Endodermal cell (in vitro differentiated cells): ENCODE measurements at regions not wholly inside any gene's neighbourhood (a gene's known extent, or its start where the extent isn't known, plus 50 kb on each side); places are given as distances from the start of the nearest gene placed in this dataset.

Source experiments
- DNase-seq: peaks from one replicate; pipeline ENCODE4 v3.0.0-alpha.2; 2017
- H3K27ac ChIP-seq: 2 replicates; pipeline ENCODE4 v1.5.1; 2013; ENCODE audit warnings: mild to moderate bottlenecking, low read depth, low read length, moderate library complexity
- H3K27me3 ChIP-seq: 2 replicates; pipeline ENCODE4 v1.6.1; 2013; ENCODE audit warnings: mild to moderate bottlenecking, low read length, moderate library complexity; ENCODE audit not compliant: insufficient read depth, control insufficient read depth, poor library complexity, severe bottlenecking
- H3K36me3 ChIP-seq: 2 replicates; pipeline ENCODE4 v1.7.0; 2013; ENCODE audit warnings: mild to moderate bottlenecking, low read length, moderate library complexity; ENCODE audit not compliant: control insufficient read depth, insufficient read depth
- H3K4me1 ChIP-seq: one replicate; pipeline ENCODE4 v1.7.0; 2013; ENCODE audit warnings: low read length; ENCODE audit not compliant: control insufficient read depth, insufficient read depth
- H3K4me3 ChIP-seq: 2 replicates; pipeline ENCODE4 v1.5.1; 2013; ENCODE audit warnings: mild to moderate bottlenecking, low read length, moderate library complexity
- H3K9ac ChIP-seq: 2 replicates; pipeline ENCODE4 v1.6.1; 2013; ENCODE audit warnings: mild to moderate bottlenecking, low read length, moderate library complexity; ENCODE audit not compliant: poor library complexity, severe bottlenecking; ENCODE audit errors: extremely low read depth
- H3K9me3 ChIP-seq: 2 replicates; pipeline ENCODE4 v1.6.1; 2013; ENCODE audit warnings: mild to moderate bottlenecking, low read length, moderate library complexity; ENCODE audit not compliant: control insufficient read depth
- H3K27ac Mint-ChIP-seq: 2 replicates; pipeline ENCODE4 v1.8.0; 2020; ENCODE audit warnings: mixed read lengths
- H3K27me3 Mint-ChIP-seq: 2 replicates; pipeline ENCODE4 v1.8.0; 2021; ENCODE audit warnings: mild to moderate bottlenecking, mixed read lengths; ENCODE audit not compliant: insufficient read depth
- H3K36me3 Mint-ChIP-seq: 2 replicates; pipeline ENCODE4 v1.8.0; 2020; ENCODE audit warnings: low read depth, mixed read lengths
- H3K4me1 Mint-ChIP-seq: 2 replicates; pipeline ENCODE4 v1.8.0; 2020; ENCODE audit warnings: mixed read lengths
- H3K4me3 Mint-ChIP-seq: 2 replicates; pipeline ENCODE4 v1.8.0; 2020; ENCODE audit warnings: mild to moderate bottlenecking, moderate library complexity, mixed read lengths
- H3K9me3 Mint-ChIP-seq: 2 replicates; pipeline ENCODE4 v1.8.0; 2020; ENCODE audit warnings: mild to moderate bottlenecking, mixed read lengths
- CTCF ChIP-seq: fragments of 200-600 bp; sonication (generic); conservative IDR thresholded peaks from 2 replicates; pipeline ENCODE4 v1.5.0; 2021; ENCODE audit warnings: antibody characterized with exemption, mild to moderate bottlenecking
- WGBS, 2 experiments: methylation state at CpG; one replicate each; pipeline versions ENCODE4 v1.1.5 to v1.1.7; 2013; ENCODE audit warnings: missing lambda C conversion rate in 2 of 2, mixed read lengths in 1 of 2; ENCODE audit not compliant: insufficient coverage in 1 of 2, insufficient read length in 1 of 2; 5-methylcytosine and 5-hydroxymethylcytosine counted together

- Histone ChIP-seq H3K27ac (no peak overlapping the region), H3K4me3 (peak overlapping the region; percentile 61), H3K27me3 (no peaks in the 10 kb centered on the region), H3K9ac (no peak overlapping the region), H3K9me3 (peaks cover 39% of the 10 kb centered on the region), H3K36me3 (no peaks in the 10 kb centered on the region), H3K4me1 (no peaks in the 10 kb centered on the region)
- peak overlapping the region; percentile 3 for H3K4me3 Mint-ChIP-seq
- no peak for TF ChIP-seq CTCF
- H3K36me3 Mint-ChIP-seq = peaks cover 9% of the 10 kb centered on the region
- peaks cover 17% of the 10 kb centered on the region for H3K4me1 Mint-ChIP-seq
- H3K27me3 Mint-ChIP-seq = no peaks in the 10 kb centered on the region
- H3K27ac Mint-ChIP-seq = peak overlapping the region; percentile 4
- peaks cover 36% of the 10 kb centered on the region for H3K9me3 Mint-ChIP-seq
- DNase-seq = peak; percentile 62
- WGBS, 2 experiments = 11 to 12% methylated on average over 2 to 3 of the region's 3 CpGs
Observed at GRCh38 chr5:97400537-97400936, 217.5 kb upstream of the RIOK2 start.

- Histone ChIP-seq H3K36me3 (no peaks in the 10 kb centered on the region), H3K4me1 (no peaks in the 10 kb centered on the region), H3K9ac (no peak overlapping the region), H3K27ac (no peak overlapping the region), H3K27me3 (no peaks in the 10 kb centered on the region), H3K4me3 (no peak overlapping the region), H3K9me3 (no peaks in the 10 kb centered on the region)
- no peak for DNase-seq
- H3K27ac Mint-ChIP-seq = no peak overlapping the region
- no peaks in the 10 kb centered on the region for H3K27me3 Mint-ChIP-seq
- TF ChIP-seq CTCF = no peak
- peaks cover 8% of the 10 kb centered on the region for H3K4me1 Mint-ChIP-seq
- no peak overlapping the region for H3K4me3 Mint-ChIP-seq
- WGBS, 2 experiments = 93 to 100% methylated on average over 1 to 9 of the region's 9 CpGs
- peaks cover 17% of the 10 kb centered on the region for H3K9me3 Mint-ChIP-seq
- peaks cover 5% of the 10 kb centered on the region for H3K36me3 Mint-ChIP-seq
Observed at GRCh38 chr5:97405941-97406340, 222.9 kb upstream of the RIOK2 start.

- no peak overlapping the region for H3K9ac ChIP-seq
- H3K27me3 ChIP-seq = no peaks in the 10 kb centered on the region
- H3K9me3 ChIP-seq = no peaks in the 10 kb centered on the region
- TF ChIP-seq CTCF = no peak
- H3K27ac Mint-ChIP-seq = no peak overlapping the region
- no peak overlapping the region for H3K4me3 Mint-ChIP-seq
- H3K36me3 Mint-ChIP-seq = peaks cover 5% of the 10 kb centered on the region
- DNase-seq = no peak
- H3K27ac ChIP-seq = no peak overlapping the region
- no peaks in the 10 kb centered on the region for H3K27me3 Mint-ChIP-seq
- H3K4me3 ChIP-seq = no peak overlapping the region
- 95 to 97% methylated on average over 22 to 42 of the region's 42 CpGs for WGBS, 2 experiments
- H3K4me1 Mint-ChIP-seq = peaks cover 14% of the 10 kb centered on the region
- no peaks in the 10 kb centered on the region for H3K4me1 ChIP-seq
- H3K36me3 ChIP-seq = no peaks in the 10 kb centered on the region
- peaks cover 17% of the 10 kb centered on the region for H3K9me3 Mint-ChIP-seq
Observed at GRCh38 chr5:97406946-97407676, 224.1 kb upstream of the RIOK2 start.
